OCI-LY3 (cell line): ENCODE measurements at regions not wholly inside any gene's neighbourhood (a gene's known extent, or its start where the extent isn't known, plus 50 kb on each side); places are given as distances from the start of the nearest gene placed in this dataset.

ENCODE experiments used
- H2AFZ ChIP-seq: fragments of 200-600, 300-600 bp; shearing (Covaris generic); 2 replicates; pipeline ENCODE4 v1.6.0; 2014; ENCODE audit warnings: antibody characterized with exemption, low read depth, low read length
- H3K27ac ChIP-seq: fragments of 200-600, 300-600 bp; sonication (generic); 2 replicates; pipeline ENCODE4 v1.5.1; 2014; ENCODE audit warnings: mild to moderate bottlenecking, low read length, moderate library complexity, mixed read lengths
- H3K27me3 ChIP-seq: fragments of 200-600, 300-600 bp; sonication (generic); 2 replicates; pipeline ENCODE4 v1.6.1; 2014; ENCODE audit warnings: low read depth, low read length, mixed read lengths
- H3K36me3 ChIP-seq: fragments of 200-600, 300-600 bp; sonication (generic); replicated peaks from 2 replicates; pipeline ENCODE3; 2014; ENCODE audit warnings: low read depth, low read length, mixed read lengths
- H3K4me1 ChIP-seq: fragments of 300-600, 200-600 bp; sonication (generic); 2 replicates; pipeline ENCODE4 v1.6.1; 2014; ENCODE audit warnings: low read length, mixed read lengths
- H3K4me2 ChIP-seq: fragments of 200-600, 300-600 bp; sonication (generic); 2 replicates; pipeline ENCODE4 v1.6.1; 2014; ENCODE audit warnings: low read length, mixed read lengths
- H3K4me3 ChIP-seq: fragments of 300-600, 200-600 bp; sonication (generic); 2 replicates; pipeline ENCODE4 v1.5.1; 2014; ENCODE audit warnings: antibody characterized with exemption, mild to moderate bottlenecking, low read length, moderate library complexity
- H3K79me2 ChIP-seq: fragments of 300-600, 200-600 bp; shearing (Covaris generic); 2 replicates; pipeline ENCODE4 v1.6.1; 2014; ENCODE audit warnings: mild to moderate bottlenecking, low read length, mixed read lengths
- H3K9ac ChIP-seq: fragments of 300-600, 200-600 bp; shearing (Covaris generic); 2 replicates; pipeline ENCODE4 v1.6.0; 2014; ENCODE audit warnings: mild to moderate bottlenecking, low read length, moderate library complexity
- H3K9me3 ChIP-seq: fragments of 200-600, 300-600 bp; shearing (Covaris generic); 2 replicates; pipeline ENCODE4 v1.6.1; 2014; ENCODE audit warnings: low read length, mixed read lengths; ENCODE audit not compliant: insufficient read depth
- H4K20me1 ChIP-seq: fragments of 200-600, 300-600 bp; sonication (generic); 2 replicates; pipeline ENCODE4 v1.6.1; 2016; ENCODE audit warnings: low read length, mixed read lengths; ENCODE audit not compliant: insufficient read depth
- CTCF ChIP-seq: fragments of 200-600, 300-600 bp; sonication (generic); IDR thresholded peaks from 2 replicates; pipeline ENCODE4 v1.5.1; 2014; ENCODE audit warnings: antibody characterized with exemption, low read length, low read depth
- EZH2phosphoT487 ChIP-seq: fragments of 200-600 bp; shearing (Covaris generic); IDR thresholded peaks from 2 replicates; pipeline ENCODE4 v1.6.1; 2018; ENCODE audit warnings: antibody characterized with exemption, mixed run types, low read depth

DNA sequence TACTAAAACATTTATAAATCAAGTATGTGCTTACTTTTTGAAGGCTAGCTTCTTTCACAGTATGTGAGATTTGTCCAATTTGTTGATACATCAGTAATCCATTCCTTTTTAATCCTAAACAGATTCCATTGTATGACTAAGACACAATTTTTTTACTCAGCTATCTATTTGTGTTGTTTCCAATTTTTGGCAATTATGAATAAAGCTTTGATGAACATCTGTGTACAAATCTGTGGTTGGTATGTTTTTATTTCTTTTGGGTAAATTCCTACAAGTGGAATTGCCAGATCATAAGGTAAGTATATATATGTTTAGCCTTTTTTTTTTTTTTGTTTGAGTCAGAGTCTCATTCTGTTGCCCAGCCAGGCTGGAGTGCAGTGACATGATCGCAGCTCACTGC lies 56.2 kb upstream of the VEPH1 start:
- H4K20me1 ChIP-seq = no peaks in the 10 kb centered on the region
- no peaks in the 10 kb centered on the region for H3K27me3 ChIP-seq
- H3K79me2 ChIP-seq = no peaks in the 10 kb centered on the region
- H3K4me1 ChIP-seq = no peaks in the 10 kb centered on the region
- no peak overlapping the region for H3K4me3 ChIP-seq
- no peak overlapping the region for H3K4me2 ChIP-seq
- no peak overlapping the region for H3K9ac ChIP-seq
- no peaks in the 10 kb centered on the region for H3K36me3 ChIP-seq
- H2AFZ ChIP-seq = no peak overlapping the region
- no peaks in the 10 kb centered on the region for H3K9me3 ChIP-seq
- no peak overlapping the region for H3K27ac ChIP-seq
- TF ChIP-seq EZH2phosphoT487 (no peak), CTCF (no peak)
